Activated T-helper 2 cell treated with anti-CD3 and anti-CD28 coated beads, Interferon-gamma antibody, Interleukin-2, Interleukin-4, amounts not matched to agents 10 μg/mL and 5 μg/mL and 100 μg/mL, durations not matched to agents 14 hours and 24 hours and 36 hours (primary cell): ENCODE measurements at regions not wholly inside any gene's neighbourhood (a gene's known extent, or its start where the extent isn't known, plus 50 kb on each side); places are given as distances from the start of the nearest gene placed in this dataset.

Source experiments
- DNase-seq: peaks from one replicate; pipeline ENCODE4 v3.0.0; 2021; ENCODE audit warnings: low spot score
- H3K27ac Mint-ChIP-seq: one replicate; pipeline ENCODE4 v1.8.0; 2021; ENCODE audit warnings: mixed read lengths
- H3K27me3 Mint-ChIP-seq: one replicate; pipeline ENCODE4 v1.8.0; 2021; ENCODE audit warnings: low read depth, mixed read lengths
- H3K36me3 Mint-ChIP-seq: one replicate; pipeline ENCODE4 v1.8.0; 2021; ENCODE audit warnings: low read depth, mixed read lengths
- H3K4me1 Mint-ChIP-seq: one replicate; pipeline ENCODE4 v1.8.0; 2021; ENCODE audit warnings: low read depth, mixed read lengths
- H3K4me3 Mint-ChIP-seq: one replicate; pipeline ENCODE4 v1.8.0; 2021; ENCODE audit warnings: low read depth, mild to moderate bottlenecking, moderate library complexity, mixed read lengths
- H3K9me3 Mint-ChIP-seq: one replicate; pipeline ENCODE4 v1.8.0; 2021; ENCODE audit warnings: mixed read lengths
- intact Hi-C: fragments of 100-400 bp; cut with micrococcal nuclease; formaldehyde crosslinking; loops from one replicate; pipeline ENCODE4 v1.15.1; 2023

- peaks cover 4% of the 10 kb centered on the region for H3K27me3 Mint-ChIP-seq
- no peak overlapping the region for H3K4me3 Mint-ChIP-seq
- peaks cover 2% of the 10 kb centered on the region for H3K4me1 Mint-ChIP-seq
- peaks cover under 1% of the 10 kb centered on the region for H3K9me3 Mint-ChIP-seq
- no peaks in the 10 kb centered on the region for H3K36me3 Mint-ChIP-seq
- H3K27ac Mint-ChIP-seq = no peak overlapping the region
- intact Hi-C loops = no loop called here
- no peak for DNase-seq
Measured at GRCh38 chr5:39780347-39780746, 355.6 kb upstream of the DAB2 start.

GRCh38 chr5:39779831-39780230 lies 355.1 kb upstream of the DAB2 start:
- Mint-ChIP-seq H3K36me3 (no peaks in the 10 kb centered on the region), H3K9me3 (no peaks in the 10 kb centered on the region), H3K4me3 (no peak overlapping the region), H3K4me1 (peaks cover 2% of the 10 kb centered on the region), H3K27ac (no peak overlapping the region), H3K27me3 (peaks cover 4% of the 10 kb centered on the region)
- no peak for DNase-seq
- intact Hi-C loops = no loop called here

GRCh38 chr5:39775797-39776365 lies 351.1 kb upstream of the DAB2 start:
- DNase-seq = no peak
- Mint-ChIP-seq H3K27ac (no peak overlapping the region), H3K9me3 (no peaks in the 10 kb centered on the region), H3K27me3 (peaks cover 3% of the 10 kb centered on the region), H3K36me3 (no peaks in the 10 kb centered on the region), H3K4me1 (no peaks in the 10 kb centered on the region), H3K4me3 (no peak overlapping the region)
- intact Hi-C loops = no loop called here

GRCh38 chr5:39775086-39775796 lies 350.5 kb upstream of the DAB2 start:
- Mint-ChIP-seq H3K36me3 (no peaks in the 10 kb centered on the region), H3K27me3 (peaks cover 5% of the 10 kb centered on the region), H3K4me3 (no peak overlapping the region), H3K9me3 (no peaks in the 10 kb centered on the region), H3K27ac (no peak overlapping the region), H3K4me1 (no peaks in the 10 kb centered on the region)
- intact Hi-C loops = no loop called here
- DNase-seq = no peak

- H3K36me3 Mint-ChIP-seq = no peaks in the 10 kb centered on the region
- no peaks in the 10 kb centered on the region for H3K9me3 Mint-ChIP-seq
- no peaks in the 10 kb centered on the region for H3K4me1 Mint-ChIP-seq
Measured at GRCh38 chr5:39774605-39775004, 349.8 kb upstream of the DAB2 start.

GRCh38 chr5:39772307-39772706 lies 347.5 kb upstream of the DAB2 start:
- intact Hi-C loops = no loop called here
- Mint-ChIP-seq H3K27me3 (peaks cover 4% of the 10 kb centered on the region), H3K4me1 (no peaks in the 10 kb centered on the region), H3K9me3 (no peaks in the 10 kb centered on the region), H3K27ac (no peak overlapping the region), H3K36me3 (no peaks in the 10 kb centered on the region), H3K4me3 (no peak overlapping the region)
- DNase-seq = no peak

More at GRCh38 chr5:39774605-39775004, 349.8 kb upstream of the DAB2 start:
- no peak for DNase-seq
- intact Hi-C loops = no loop called here
- H3K4me3 Mint-ChIP-seq = no peak overlapping the region
- no peak overlapping the region for H3K27ac Mint-ChIP-seq
- peaks cover 5% of the 10 kb centered on the region for H3K27me3 Mint-ChIP-seq

GRCh38 chr5:39767916-39768315 lies 343.1 kb upstream of the DAB2 start:
- Mint-ChIP-seq H3K4me3 (no peak overlapping the region), H3K9me3 (no peaks in the 10 kb centered on the region), H3K4me1 (no peaks in the 10 kb centered on the region), H3K27me3 (peaks cover 2% of the 10 kb centered on the region), H3K36me3 (no peaks in the 10 kb centered on the region), H3K27ac (no peak overlapping the region)
- no peak for DNase-seq
- intact Hi-C loops = no loop called here

GRCh38 chr5:39765366-39765765 lies 340.6 kb upstream of the DAB2 start:
- no peaks in the 10 kb centered on the region for H3K36me3 Mint-ChIP-seq
- no peaks in the 10 kb centered on the region for H3K4me1 Mint-ChIP-seq
- H3K9me3 Mint-ChIP-seq = no peaks in the 10 kb centered on the region
- intact Hi-C loops = no loop called here
- no peak overlapping the region for H3K4me3 Mint-ChIP-seq
- DNase-seq = no peak
- peaks cover 2% of the 10 kb centered on the region for H3K27me3 Mint-ChIP-seq
- H3K27ac Mint-ChIP-seq = no peak overlapping the region

- Mint-ChIP-seq H3K4me3 (no peak overlapping the region), H3K27me3 (peaks cover 2% of the 10 kb centered on the region), H3K9me3 (no peaks in the 10 kb centered on the region), H3K27ac (no peak overlapping the region), H3K36me3 (no peaks in the 10 kb centered on the region), H3K4me1 (no peaks in the 10 kb centered on the region)
- intact Hi-C loops = no loop called here
- no peak for DNase-seq
Measured at GRCh38 chr5:39762761-39763160, 338.0 kb upstream of the DAB2 start.

GRCh38 chr5:39761199-39761950 lies 336.6 kb upstream of the DAB2 start:
- H3K27ac Mint-ChIP-seq = no peak overlapping the region
- no peak overlapping the region for H3K4me3 Mint-ChIP-seq
- no peak for DNase-seq
- H3K9me3 Mint-ChIP-seq = no peaks in the 10 kb centered on the region
- H3K36me3 Mint-ChIP-seq = no peaks in the 10 kb centered on the region
- peaks cover 2% of the 10 kb centered on the region for H3K27me3 Mint-ChIP-seq
- intact Hi-C loops = no loop called here
- no peaks in the 10 kb centered on the region for H3K4me1 Mint-ChIP-seq

GRCh38 chr5:39760385-39761198 lies 335.8 kb upstream of the DAB2 start:
- Mint-ChIP-seq H3K27ac (no peak overlapping the region), H3K4me1 (no peaks in the 10 kb centered on the region), H3K36me3 (no peaks in the 10 kb centered on the region), H3K9me3 (no peaks in the 10 kb centered on the region), H3K27me3 (peaks cover 2% of the 10 kb centered on the region), H3K4me3 (no peak overlapping the region)
- no peak for DNase-seq
- intact Hi-C loops = no loop called here

- Mint-ChIP-seq H3K27me3 (peaks cover 2% of the 10 kb centered on the region), H3K4me3 (no peak overlapping the region), H3K36me3 (no peaks in the 10 kb centered on the region), H3K4me1 (no peaks in the 10 kb centered on the region), H3K27ac (no peak overlapping the region), H3K9me3 (no peaks in the 10 kb centered on the region)
- DNase-seq = no peak
- intact Hi-C loops = no loop called here
Measured at GRCh38 chr5:39759701-39760100, 334.9 kb upstream of the DAB2 start.
